HEK293 (cell line): ENCODE measurements at regions not wholly inside any gene's neighbourhood (a gene's known extent, or its start where the extent isn't known, plus 50 kb on each side); places are given as distances from the start of the nearest gene placed in this dataset.

Experiments used
- CTCF ChIA-PET: fragments of 350-600 bp; formaldehyde crosslinking; extraction: SDS; loops from one replicate; lab custom pipeline; 2021; ENCODE audit warnings: antibody characterized with exemption; lab: Yijun Ruan, JAX
- POLR2A ChIA-PET: fragments of 300-600 bp; formaldehyde crosslinking; extraction: SDS; loops from one replicate; lab custom pipeline; 2020; ENCODE audit warnings: antibody characterized with exemption, inconsistent platforms; lab: Yijun Ruan, JAX
- H3K27ac ChIP-seq: fragments of 200-500 bp; sonication (Bioruptor generic); 2 replicates; pipeline ENCODE4 v1.5.1; 2014; ENCODE audit warnings: low read depth, low read length, control low read depth, inconsistent platforms; ENCODE audit errors: extremely low read depth
- H3K36me3 ChIP-seq, 2 experiments: fragments of 200-500 bp in 1 of 2; sonication (Bioruptor generic) in 1 of 2; 1 replicate in 1 of 2; 2 replicates in 1 of 2; pipeline ENCODE4 v1.5.1; 2014 to 2017; ENCODE audit warnings: inconsistent platforms in 2 of 2, low read length in 2 of 2; ENCODE audit not compliant: control insufficient read depth in 2 of 2, insufficient read depth in 1 of 2
- H3K4me1 ChIP-seq: fragments of 200-500 bp; sonication (Bioruptor generic); 2 replicates; pipeline ENCODE4 v1.5.1; 2014; ENCODE audit warnings: mild to moderate bottlenecking, low read length, inconsistent platforms; ENCODE audit not compliant: control insufficient read depth, insufficient read depth
- H3K4me3 ChIP-seq: 2 replicates; pipeline ENCODE4 v1.5.1; 2011; ENCODE audit warnings: low read depth, mild to moderate bottlenecking, control low read depth, low read length, moderate library complexity
- H3K9me3 ChIP-seq: fragments of 200-500 bp; sonication (Bioruptor generic); 2 replicates; pipeline ENCODE4 v1.5.1; 2014; ENCODE audit warnings: low read depth, low read length, inconsistent platforms; ENCODE audit not compliant: control insufficient read depth, insufficient read depth
- BCL11B ChIP-seq: fragments of 450-650 bp; formaldehyde crosslinking; IDR thresholded peaks from 2 replicates; pipeline ENCODE4 v1.5.1; 2016; ENCODE audit warnings: low read depth, missing biosample characterization, missing genetic modification characterization
- GLI4 ChIP-seq: fragments of 450-650 bp; formaldehyde crosslinking; IDR thresholded peaks from 2 replicates; pipeline ENCODE4 v1.5.1; 2016; ENCODE audit warnings: missing biosample characterization, missing genetic modification characterization
- INSM2 ChIP-seq: fragments of 450-650 bp; formaldehyde crosslinking; IDR thresholded peaks from 2 replicates; pipeline ENCODE4 v1.5.1; 2016; ENCODE audit warnings: missing biosample characterization, missing genetic modification characterization
- KLF7 ChIP-seq: fragments of 450-650 bp; formaldehyde crosslinking; IDR thresholded peaks from 2 replicates; pipeline ENCODE4 v1.5.1; 2016; ENCODE audit warnings: missing biosample characterization, missing genetic modification characterization, borderline replicate concordance
- MYNN ChIP-seq: fragments of 450-650 bp; formaldehyde crosslinking; IDR thresholded peaks from 2 replicates; pipeline ENCODE4 v1.5.1; 2016; ENCODE audit warnings: missing biosample characterization, missing genetic modification characterization, borderline replicate concordance
- PATZ1 ChIP-seq: fragments of 450-650 bp; formaldehyde crosslinking; IDR thresholded peaks from 2 replicates; pipeline ENCODE4 v1.5.1; 2016; ENCODE audit warnings: missing biosample characterization, missing genetic modification characterization
- SALL2 ChIP-seq: fragments of 450-650 bp; formaldehyde crosslinking; IDR thresholded peaks from 2 replicates; pipeline ENCODE4 v1.5.0; 2017; ENCODE audit warnings: missing biosample characterization, mild to moderate bottlenecking, missing genetic modification characterization, borderline replicate concordance
- SP3 ChIP-seq: fragments of 450-650 bp; formaldehyde crosslinking; IDR thresholded peaks from 2 replicates; pipeline ENCODE4 v1.5.1; 2016; ENCODE audit warnings: missing biosample characterization, missing genetic modification characterization
- ZBTB11 ChIP-seq: fragments of 450-650 bp; formaldehyde crosslinking; conservative IDR thresholded peaks from 2 replicates; pipeline ENCODE4 v1.5.1; 2016; ENCODE audit warnings: low read depth, missing biosample characterization, missing genetic modification characterization
- ZBTB49 ChIP-seq: fragments of 450-650 bp; formaldehyde crosslinking; IDR thresholded peaks from 2 replicates; pipeline ENCODE4 v1.5.1; 2016; ENCODE audit warnings: missing biosample characterization, missing genetic modification characterization, low read depth
- ZNF140 ChIP-seq: fragments of 450-650 bp; formaldehyde crosslinking; IDR thresholded peaks from 2 replicates; pipeline ENCODE4 v1.5.1; 2016; ENCODE audit warnings: missing biosample characterization, missing genetic modification characterization
- ZNF148 ChIP-seq: fragments of 450-650 bp; formaldehyde crosslinking; IDR thresholded peaks from 2 replicates; pipeline ENCODE4 v1.5.0; 2017; ENCODE audit warnings: missing biosample characterization, missing genetic modification characterization, borderline replicate concordance
- ZNF16 ChIP-seq: fragments of 450-650 bp; formaldehyde crosslinking; IDR thresholded peaks from 2 replicates; pipeline ENCODE4 v1.5.1; 2016; ENCODE audit warnings: low read depth, missing biosample characterization, missing genetic modification characterization
- ZNF18 ChIP-seq: fragments of 450-650 bp; formaldehyde crosslinking; IDR thresholded peaks from 2 replicates; pipeline ENCODE4 v1.5.1; 2016; ENCODE audit warnings: missing biosample characterization, missing genetic modification characterization
- ZNF248 ChIP-seq: fragments of 450-650 bp; formaldehyde crosslinking; IDR thresholded peaks from 2 replicates; pipeline ENCODE4 v1.5.1; 2017; ENCODE audit warnings: missing biosample characterization, missing genetic modification characterization
- ZNF324 ChIP-seq: fragments of 450-650 bp; formaldehyde crosslinking; IDR thresholded peaks from 2 replicates; pipeline ENCODE4 v1.5.1; 2016; ENCODE audit warnings: missing biosample characterization, missing genetic modification characterization
- ZNF423 ChIP-seq: fragments of 450-650 bp; formaldehyde crosslinking; IDR thresholded peaks from 2 replicates; pipeline ENCODE4 v1.5.1; 2016; ENCODE audit warnings: missing biosample characterization, missing genetic modification characterization
- ZNF571 ChIP-seq: fragments of 450-650 bp; formaldehyde crosslinking; IDR thresholded peaks from 2 replicates; pipeline ENCODE4 v1.5.0; 2017; ENCODE audit warnings: missing biosample characterization, missing genetic modification characterization
- ZNF785 ChIP-seq: fragments of 450-650 bp; formaldehyde crosslinking; IDR thresholded peaks from 2 replicates; pipeline ENCODE4 v1.5.1; 2016; ENCODE audit warnings: missing biosample characterization, missing genetic modification characterization
- ZNF830 ChIP-seq: fragments of 450-650 bp; IDR thresholded peaks from 2 replicates; pipeline ENCODE4 v1.5.0; 2018; ENCODE audit warnings: missing biosample characterization, missing genetic modification characterization, low read depth, mild to moderate bottlenecking, moderate library complexity

GRCh38 chr14:100989924-100990323 is 86.4 kb upstream of the RTL1 start:
- H3K4me1 ChIP-seq = no peaks in the 10 kb centered on the region
- CTCF ChIA-PET = no interaction called here
- POLR2A ChIA-PET = no interaction called here
- no peaks in the 10 kb centered on the region for H3K36me3 ChIP-seq
- no peak overlapping the region for H3K27ac ChIP-seq
- no peaks in the 10 kb centered on the region for H3K9me3 ChIP-seq
- no peak overlapping the region for H3K4me3 ChIP-seq
- no peak for TF ChIP-seq GLI4 (tag by site-specific recombination)
- no peak for TF ChIP-seq ZNF16
- no peak for TF ChIP-seq ZNF423 (tag by site-specific recombination)
- TF ChIP-seq MYNN = no peak
- TF ChIP-seq ZNF148 (tag by site-specific recombination) = no peak
- TF ChIP-seq ZNF324 (tag by site-specific recombination) = no peak
- TF ChIP-seq INSM2 (tag by site-specific recombination) = no peak
- no peak for TF ChIP-seq PATZ1 (tag by site-specific recombination)
- TF ChIP-seq ZBTB49 = no peak
- TF ChIP-seq ZNF785 (tag by site-specific recombination) = no peak
- no peak for TF ChIP-seq BCL11B (tag by site-specific recombination)
- no peak for TF ChIP-seq SALL2 (tag by site-specific recombination)
- no peak for TF ChIP-seq ZNF18 (tag by site-specific recombination)
- TF ChIP-seq SP3 (tag by site-specific recombination) = no peak
- no peak for TF ChIP-seq KLF7 (tag by site-specific recombination)
- TF ChIP-seq ZNF830 (tag by site-specific recombination) = no peak
- TF ChIP-seq ZNF140 (tag by site-specific recombination) = no peak
- TF ChIP-seq ZNF248 (tag by site-specific recombination) = no peak
- no peak for TF ChIP-seq ZNF571 (tag by site-specific recombination)
- no peak for TF ChIP-seq ZBTB11
- TF ChIP-seq, all 188 proteins: peak for 0
